Upper lobe of right lung (tissue), 1 donor: ENCODE measurements at regions not wholly inside any gene's neighbourhood (a gene's known extent, or its start where the extent isn't known, plus 50 kb on each side); places are given as distances from the start of the nearest gene placed in this dataset.

ENCODE experiments used
- ATAC-seq: fragments of 200-7000 bp; cut with Tn5 transposase; one replicate; pipeline ENCODE4 v1.9.1; 2020; ENCODE audit warnings: mild to moderate bottlenecking, moderate library complexity
- DNase-seq: peaks from one replicate; pipeline ENCODE4 v3.0.0-alpha.2; 2020
- H3K27ac ChIP-seq: fragments of 200-600 bp; one replicate; pipeline ENCODE4 v1.8.0; 2022
- H3K27me3 ChIP-seq: fragments of 200-600 bp; one replicate; pipeline ENCODE4 v1.8.0; 2022; ENCODE audit warnings: mild to moderate bottlenecking
- H3K36me3 ChIP-seq: fragments of 200-600 bp; one replicate; pipeline ENCODE4 v1.8.0; 2022
- H3K4me1 ChIP-seq: fragments of 200-600 bp; one replicate; pipeline ENCODE4 v1.8.0; 2022
- H3K4me3 ChIP-seq: fragments of 200-600 bp; one replicate; pipeline ENCODE4 v1.8.0; 2022; ENCODE audit warnings: mild to moderate bottlenecking
- H3K9me3 ChIP-seq: fragments of 200-600 bp; one replicate; pipeline ENCODE4 v1.8.0; 2022
- CTCF ChIP-seq: fragments of 200-600 bp; IDR thresholded peaks from one replicate; pipeline ENCODE4 v1.8.0; 2022; ENCODE audit warnings: antibody characterized with exemption
- intact Hi-C: fragments of 100-400 bp; cut with DNase I; formaldehyde crosslinking; loops from one replicate; pipeline ENCODE4 v1.11.0; 2022
- donor health status: DM: no; HTN: yes; CAD: no; lungs with severe emphysema.

- no peaks in the 10 kb centered on the region for H3K4me1 ChIP-seq
- H3K4me3 ChIP-seq: no peak overlapping the region
- no peaks in the 10 kb centered on the region for H3K36me3 ChIP-seq
- DNase-seq (no peak), ATAC-seq (no peak)
- intact Hi-C loops: no loop called here
- no peaks in the 10 kb centered on the region for H3K9me3 ChIP-seq
- no peak overlapping the region for H3K27ac ChIP-seq
- peaks cover 1% of the 10 kb centered on the region for H3K27me3 ChIP-seq
- TF ChIP-seq CTCF: no peak
These were observed 79.3 kb upstream of the PROX1 start for GRCh38 chr1:213908521-213908920.

DNA sequence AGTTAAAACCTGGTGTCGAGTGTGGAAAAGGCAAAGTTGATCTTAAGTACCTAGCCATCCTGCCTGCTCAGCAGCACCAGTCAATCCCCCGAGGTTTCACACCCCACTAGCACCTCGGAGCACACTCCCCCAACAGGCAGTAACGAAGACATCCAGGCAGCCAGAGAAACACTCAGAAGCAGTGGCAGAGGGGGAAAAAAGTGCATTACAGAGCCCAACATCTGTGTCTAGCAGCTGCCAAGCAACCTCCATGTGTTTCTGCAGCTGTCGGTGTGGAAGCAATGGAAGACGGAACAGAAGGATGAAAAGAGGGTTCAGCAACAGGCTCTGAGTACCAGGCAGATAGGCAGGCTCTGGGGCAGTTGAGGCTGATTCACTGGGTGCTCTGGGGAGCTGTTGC is 73.4 kb upstream of the PROX1 start:
- intact Hi-C loops: no loop called here
- Histone ChIP-seq H3K9me3 (no peaks in the 10 kb centered on the region), H3K4me3 (no peak overlapping the region), H3K4me1 (no peaks in the 10 kb centered on the region), H3K27me3 (peaks cover 5% of the 10 kb centered on the region), H3K27ac (no peak overlapping the region), H3K36me3 (no peaks in the 10 kb centered on the region)
- no peak for TF ChIP-seq CTCF
- ATAC-seq (no peak), DNase-seq (no peak)

GRCh38 chr1:213921311-213921710 is 66.5 kb upstream of the PROX1 start:
- no peak for ATAC-seq
- intact Hi-C loops: no loop called here

DNA sequence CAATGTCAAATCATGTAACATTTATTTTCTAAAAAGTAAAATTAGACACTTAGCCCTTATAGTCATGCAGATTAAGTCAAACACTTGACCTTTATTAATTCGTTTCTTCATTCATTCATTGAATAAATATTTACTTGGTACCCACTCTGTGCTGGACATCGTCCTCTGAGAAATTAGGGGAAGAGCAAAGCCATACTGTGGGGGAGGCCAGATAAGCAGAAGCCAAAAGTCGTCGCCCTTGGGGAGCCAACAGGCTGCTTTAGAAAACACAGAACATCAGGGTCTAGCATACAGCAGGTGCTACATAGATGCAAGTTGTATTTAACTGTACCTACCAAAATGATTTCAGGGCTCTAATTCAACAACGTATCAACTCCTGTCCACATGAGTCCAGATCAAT is 66.1 kb upstream of the PROX1 start:
- TF ChIP-seq CTCF: no peak
- H3K27ac ChIP-seq: no peak overlapping the region
- H3K4me1 ChIP-seq: no peaks in the 10 kb centered on the region
- ATAC-seq: no peak
- no peaks in the 10 kb centered on the region for H3K36me3 ChIP-seq
- intact Hi-C loops: no loop called here
- no peak overlapping the region for H3K4me3 ChIP-seq
- no peaks in the 10 kb centered on the region for H3K9me3 ChIP-seq
- H3K27me3 ChIP-seq: no peaks in the 10 kb centered on the region
- DNase-seq: no peak

More at GRCh38 chr1:213921311-213921710, 66.5 kb upstream of the PROX1 start:
- no peak overlapping the region for H3K4me3 ChIP-seq
- DNase-seq: no peak
- H3K9me3 ChIP-seq: no peaks in the 10 kb centered on the region
- no peaks in the 10 kb centered on the region for H3K27me3 ChIP-seq
- no peak for TF ChIP-seq CTCF
- no peaks in the 10 kb centered on the region for H3K36me3 ChIP-seq
- no peaks in the 10 kb centered on the region for H3K4me1 ChIP-seq
- H3K27ac ChIP-seq: no peak overlapping the region

GRCh38 chr1:213925531-213926182 is 62.1 kb upstream of the PROX1 start:
- no peaks in the 10 kb centered on the region for H3K9me3 ChIP-seq
- H3K27ac ChIP-seq: no peak overlapping the region
- no peak for TF ChIP-seq CTCF
- no peak overlapping the region for H3K4me3 ChIP-seq
- no peak for DNase-seq
- intact Hi-C loops: no loop called here
- no peaks in the 10 kb centered on the region for H3K4me1 ChIP-seq
- H3K27me3 ChIP-seq: no peaks in the 10 kb centered on the region
- H3K36me3 ChIP-seq: no peaks in the 10 kb centered on the region
- ATAC-seq: no peak

- DNase-seq (no peak), ATAC-seq (no peak)
- H3K36me3 ChIP-seq: no peaks in the 10 kb centered on the region
- intact Hi-C loops: no loop called here
- no peak overlapping the region for H3K27ac ChIP-seq
- H3K9me3 ChIP-seq: no peaks in the 10 kb centered on the region
- H3K4me1 ChIP-seq: no peaks in the 10 kb centered on the region
- H3K4me3 ChIP-seq: no peak overlapping the region
- TF ChIP-seq CTCF: no peak
- H3K27me3 ChIP-seq: no peaks in the 10 kb centered on the region
These were observed 59.9 kb upstream of the PROX1 start for GRCh38 chr1:213927846-213928245.
